Stomach smooth muscle (tissue), 2 donors: ENCODE measurements at regions not wholly inside any gene's neighbourhood (a gene's known extent, or its start where the extent isn't known, plus 50 kb on each side); places are given as distances from the start of the nearest gene placed in this dataset.

Source experiments
- H3K27ac ChIP-seq: one replicate; pipeline ENCODE4 v1.7.0; 2013; ENCODE audit warnings: mild to moderate bottlenecking, low read length, inconsistent platforms
- H3K27me3 ChIP-seq, 2 donors: one replicate each; pipeline ENCODE4 v1.7.0; 2013; ENCODE audit warnings: low read length in 2 of 2; ENCODE audit not compliant: insufficient read depth in 2 of 2, control insufficient read depth in 1 of 2
- H3K36me3 ChIP-seq, 2 donors: one replicate each; pipeline ENCODE4 v1.7.0; 2013; ENCODE audit warnings: low read length in 2 of 2; ENCODE audit not compliant: control insufficient read depth in 2 of 2, insufficient read depth in 2 of 2
- H3K4me1 ChIP-seq: one replicate; pipeline ENCODE4 v1.7.0; 2013; ENCODE audit warnings: low read length; ENCODE audit not compliant: control insufficient read depth, insufficient read depth
- H3K4me3 ChIP-seq, 2 donors: one replicate each; pipeline ENCODE4 v1.7.0; 2013; ENCODE audit warnings: low read length in 2 of 2
- H3K9ac ChIP-seq, 2 donors: one replicate each; pipeline ENCODE4 v1.7.0; 2013; ENCODE audit warnings: low read length in 2 of 2, mild to moderate bottlenecking in 1 of 2
- H3K9me3 ChIP-seq, 2 donors: one replicate each; pipeline ENCODE4 v1.7.0; 2013; ENCODE audit warnings: low read length in 2 of 2; ENCODE audit not compliant: control insufficient read depth in 2 of 2
- donor health status: healthy.
- donor health status: Pancreatic carcinoma.

GRCh38 chr17:72432143-72432621 lies 311.4 kb downstream of the SOX9 start:
- Histone ChIP-seq H3K9ac (no peak overlapping the region), H3K36me3 (no peaks in the 10 kb centered on the region), H3K4me1 (no peaks in the 10 kb centered on the region), H3K27ac (no peak overlapping the region), H3K27me3 (no peaks in the 10 kb centered on the region), H3K4me3 (no peak overlapping the region), H3K9me3 (no peaks in the 10 kb centered on the region)

GRCh38 chr17:72432881-72433280 lies 312.1 kb downstream of the SOX9 start:
- no peaks in the 10 kb centered on the region for H3K36me3 ChIP-seq
- no peak overlapping the region for H3K27ac ChIP-seq
- H3K4me3 ChIP-seq: no peak overlapping the region
- H3K4me1 ChIP-seq: no peaks in the 10 kb centered on the region
- H3K9me3 ChIP-seq: no peaks in the 10 kb centered on the region
- peaks cover 0 to 2% of the 10 kb centered on the region in 2 donors for H3K27me3 ChIP-seq
- H3K9ac ChIP-seq: no peak overlapping the region

- Histone ChIP-seq H3K4me3 (no peak overlapping the region), H3K27ac (no peak overlapping the region), H3K9me3 (no peaks in the 10 kb centered on the region), H3K27me3 (peaks cover 0 to 2% of the 10 kb centered on the region in 2 donors), H3K4me1 (no peaks in the 10 kb centered on the region), H3K9ac (no peak overlapping the region), H3K36me3 (no peaks in the 10 kb centered on the region)
Measured at GRCh38 chr17:72433797-72434196, 313.0 kb downstream of the SOX9 start.

- Histone ChIP-seq H3K9ac (no peak overlapping the region), H3K27me3 (peaks cover 0 to 2% of the 10 kb centered on the region in 2 donors), H3K4me1 (no peaks in the 10 kb centered on the region), H3K36me3 (no peaks in the 10 kb centered on the region), H3K27ac (no peak overlapping the region), H3K9me3 (no peaks in the 10 kb centered on the region), H3K4me3 (no peak overlapping the region)
Measured at GRCh38 chr17:72434581-72434980, 313.8 kb downstream of the SOX9 start.

- Histone ChIP-seq H3K9ac (no peak overlapping the region), H3K9me3 (no peaks in the 10 kb centered on the region), H3K27ac (no peak overlapping the region), H3K4me1 (no peaks in the 10 kb centered on the region), H3K36me3 (no peaks in the 10 kb centered on the region), H3K27me3 (peaks cover 0 to 2% of the 10 kb centered on the region in 2 donors), H3K4me3 (no peak overlapping the region)
Measured at GRCh38 chr17:72434991-72435618, 314.3 kb downstream of the SOX9 start.

GRCh38 chr17:72438783-72439182 lies 318.0 kb downstream of the SOX9 start:
- H3K27me3 ChIP-seq: peaks cover 0 to 2% of the 10 kb centered on the region in 2 donors
- no peak overlapping the region for H3K27ac ChIP-seq
- no peaks in the 10 kb centered on the region for H3K36me3 ChIP-seq
- no peak overlapping the region for H3K4me3 ChIP-seq
- no peak overlapping the region for H3K9ac ChIP-seq
- H3K9me3 ChIP-seq: no peaks in the 10 kb centered on the region
- no peaks in the 10 kb centered on the region for H3K4me1 ChIP-seq

GRCh38 chr17:72439893-72440502 lies 319.2 kb downstream of the SOX9 start:
- H3K9me3 ChIP-seq: no peaks in the 10 kb centered on the region

GRCh38 chr17:72440961-72441360 lies 320.1 kb downstream of the SOX9 start:
- H3K27ac ChIP-seq: no peak overlapping the region
- H3K36me3 ChIP-seq: no peaks in the 10 kb centered on the region
- H3K27me3 ChIP-seq: peaks cover 0 to 3% of the 10 kb centered on the region in 2 donors
- no peaks in the 10 kb centered on the region for H3K9me3 ChIP-seq
- no peaks in the 10 kb centered on the region for H3K4me1 ChIP-seq
- no peak overlapping the region for H3K4me3 ChIP-seq
- no peak overlapping the region for H3K9ac ChIP-seq

More at GRCh38 chr17:72439893-72440502, 319.2 kb downstream of the SOX9 start:
- no peak overlapping the region for H3K27ac ChIP-seq
- H3K9ac ChIP-seq: no peak overlapping the region
- H3K27me3 ChIP-seq: peaks cover 0 to 2% of the 10 kb centered on the region in 2 donors
- no peaks in the 10 kb centered on the region for H3K4me1 ChIP-seq
- no peak overlapping the region for H3K4me3 ChIP-seq
- H3K36me3 ChIP-seq: no peaks in the 10 kb centered on the region

GRCh38 chr17:72441909-72442308 lies 321.1 kb downstream of the SOX9 start:
- Histone ChIP-seq H3K36me3 (no peaks in the 10 kb centered on the region), H3K4me1 (no peaks in the 10 kb centered on the region), H3K9ac (no peak overlapping the region), H3K27me3 (peaks cover 0 to 3% of the 10 kb centered on the region in 2 donors), H3K27ac (no peak overlapping the region), H3K9me3 (no peaks in the 10 kb centered on the region), H3K4me3 (no peak overlapping the region)

- H3K4me3 ChIP-seq: no peak overlapping the region
- no peak overlapping the region for H3K9ac ChIP-seq
- no peak overlapping the region for H3K27ac ChIP-seq
- no peaks in the 10 kb centered on the region for H3K9me3 ChIP-seq
- H3K4me1 ChIP-seq: no peaks in the 10 kb centered on the region
- H3K27me3 ChIP-seq: peaks cover 0 to 3% of the 10 kb centered on the region in 2 donors
- no peaks in the 10 kb centered on the region for H3K36me3 ChIP-seq
Measured at GRCh38 chr17:72444517-72445054, 323.8 kb downstream of the SOX9 start.
